CD8-positive, alpha-beta memory T cell (primary cell): ENCODE measurements at regions not wholly inside any gene's neighbourhood (a gene's known extent, or its start where the extent isn't known, plus 50 kb on each side); places are given as distances from the start of the nearest gene placed in this dataset.

Experiments
- CTCF ChIA-PET: fragments of 350-600 bp; sonication (Branson Sonifier 250); formaldehyde crosslinking; loops from one replicate; lab custom pipeline; 2021; ENCODE audit warnings: antibody characterized with exemption; lab: Charles Lee
- POLR2A ChIA-PET: fragments of 350-600 bp; sonication (Branson Sonifier 250); formaldehyde crosslinking; loops from one replicate; lab custom pipeline; 2021; ENCODE audit warnings: antibody characterized with exemption; lab: Charles Lee
- DNase-seq, 5 donors: peaks; one replicate each; pipeline versions ENCODE4 v3.0.0 to v3.0.0-alpha.2; 2020 to 2022; ENCODE audit warnings: mixed read lengths in 1 of 5
- H3K27ac ChIP-seq: one replicate; pipeline ENCODE4 v1.7.0; 2013; ENCODE audit warnings: low read depth, mild to moderate bottlenecking, low read length, moderate library complexity
- H3K27me3 ChIP-seq: 2 replicates; pipeline ENCODE4 v1.7.0; 2013; ENCODE audit warnings: low read length, mild to moderate bottlenecking; ENCODE audit not compliant: insufficient read depth, poor library complexity, severe bottlenecking
- H3K36me3 ChIP-seq: 2 replicates; pipeline ENCODE4 v1.7.0; 2013; ENCODE audit warnings: mild to moderate bottlenecking, low read length, moderate library complexity; ENCODE audit not compliant: insufficient read depth
- H3K4me1 ChIP-seq: 2 replicates; pipeline ENCODE4 v1.7.0; 2013; ENCODE audit warnings: mild to moderate bottlenecking, low read length, moderate library complexity; ENCODE audit not compliant: insufficient read depth
- H3K4me3 ChIP-seq: 2 replicates; pipeline ENCODE4 v1.7.0; 2013; ENCODE audit warnings: mild to moderate bottlenecking, low read length
- H3K9me3 ChIP-seq: 2 replicates; pipeline ENCODE4 v1.7.0; 2013; ENCODE audit warnings: mild to moderate bottlenecking, low read length
- H3K27ac Mint-ChIP-seq, 8 donors: one replicate each; pipeline ENCODE4 v1.8.0; 2020 to 2021; ENCODE audit warnings: mixed read lengths in 8 of 8, mild to moderate bottlenecking in 6 of 8, inconsistent platforms in 3 of 8, moderate library complexity in 3 of 8
- H3K27me3 Mint-ChIP-seq, 2 donors: one replicate each; pipeline ENCODE4 v1.8.0; 2020 to 2021; ENCODE audit warnings: mixed read lengths in 2 of 2, mild to moderate bottlenecking in 1 of 2, moderate library complexity in 1 of 2
- H3K36me3 Mint-ChIP-seq, 3 donors: one replicate each; pipeline ENCODE4 v1.8.0; 2020 to 2021; ENCODE audit warnings: mixed read lengths in 3 of 3, inconsistent platforms in 1 of 3, mild to moderate bottlenecking in 1 of 3
- H3K4me1 Mint-ChIP-seq, 3 donors: one replicate each; pipeline ENCODE4 v1.8.0; 2020 to 2021; ENCODE audit warnings: mixed read lengths in 3 of 3, inconsistent platforms in 1 of 3, mild to moderate bottlenecking in 1 of 3
- H3K4me3 Mint-ChIP-seq, 7 donors: one replicate each; pipeline ENCODE4 v1.8.0; 2020 to 2021; ENCODE audit warnings: mixed read lengths in 7 of 7, mild to moderate bottlenecking in 6 of 7, moderate library complexity in 4 of 7, inconsistent platforms in 2 of 7
- H3K9me3 Mint-ChIP-seq, 5 donors: one replicate each; pipeline ENCODE4 v1.8.0; 2020 to 2022; ENCODE audit warnings: mixed read lengths in 5 of 5, mild to moderate bottlenecking in 3 of 5, moderate library complexity in 2 of 5, inconsistent platforms in 1 of 5

- Histone ChIP-seq H3K27me3 (no peaks in the 10 kb centered on the region), H3K36me3 (no peaks in the 10 kb centered on the region), H3K27ac (no peak overlapping the region), H3K4me1 (no peaks in the 10 kb centered on the region), H3K9me3 (no peaks in the 10 kb centered on the region), H3K4me3 (no peak overlapping the region)
- no peaks in the 10 kb centered on the region for H3K4me1 Mint-ChIP-seq
- H3K27ac Mint-ChIP-seq = no peak overlapping the region
- no peaks in the 10 kb centered on the region for H3K9me3 Mint-ChIP-seq
- ChIA-PET POLR2A (no interaction called here), CTCF (no interaction called here)
- H3K4me3 Mint-ChIP-seq = no peak overlapping the region
- DNase-seq = no peak
- no peaks in the 10 kb centered on the region for H3K36me3 Mint-ChIP-seq
- H3K27me3 Mint-ChIP-seq = peaks cover 2 to 21% of the 10 kb centered on the region in 2 donors
Observed at GRCh38 chr11:19537803-19538453, 174.7 kb upstream of the NAV2 start.

DNA sequence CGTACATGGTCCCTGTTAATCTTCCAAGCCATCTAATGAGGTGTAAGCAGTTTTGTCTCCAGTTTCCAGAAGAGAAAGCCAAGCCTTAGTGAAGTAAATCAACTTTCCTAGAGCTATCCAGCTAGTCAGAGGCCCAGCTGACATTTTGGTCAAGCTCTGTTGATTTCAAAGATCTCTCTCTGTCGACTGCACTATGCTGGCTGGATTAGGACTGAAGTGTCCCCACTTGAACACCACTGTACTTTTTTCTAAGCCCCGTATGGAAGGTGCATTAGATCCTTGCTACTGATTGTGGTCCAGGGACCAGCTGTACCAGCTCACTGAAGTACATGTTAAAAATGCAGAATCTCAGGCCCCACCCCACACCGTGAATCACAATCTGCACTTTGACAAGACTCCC lies 176.5 kb upstream of the NAV2 start:
- peaks cover 2 to 14% of the 10 kb centered on the region in 2 donors for H3K27me3 Mint-ChIP-seq
- no peaks in the 10 kb centered on the region for H3K9me3 Mint-ChIP-seq
- no peak for DNase-seq
- H3K27me3 ChIP-seq = no peaks in the 10 kb centered on the region
- POLR2A ChIA-PET = no interaction called here
- no peaks in the 10 kb centered on the region for H3K36me3 ChIP-seq
- no peak overlapping the region for H3K4me3 Mint-ChIP-seq
- H3K4me1 ChIP-seq = no peaks in the 10 kb centered on the region
- H3K4me1 Mint-ChIP-seq = no peaks in the 10 kb centered on the region
- no peaks in the 10 kb centered on the region for H3K9me3 ChIP-seq
- no peak overlapping the region for H3K27ac Mint-ChIP-seq
- H3K27ac ChIP-seq = no peak overlapping the region
- H3K36me3 Mint-ChIP-seq = no peaks in the 10 kb centered on the region
- no peak overlapping the region for H3K4me3 ChIP-seq
- CTCF ChIA-PET = interaction anchor here (0.5 to 1.3 kb wide), 2 partner anchors 15 to 219 kb away, joined by 3 read pairs; no protein-coding TSS in a partner anchor

DNA sequence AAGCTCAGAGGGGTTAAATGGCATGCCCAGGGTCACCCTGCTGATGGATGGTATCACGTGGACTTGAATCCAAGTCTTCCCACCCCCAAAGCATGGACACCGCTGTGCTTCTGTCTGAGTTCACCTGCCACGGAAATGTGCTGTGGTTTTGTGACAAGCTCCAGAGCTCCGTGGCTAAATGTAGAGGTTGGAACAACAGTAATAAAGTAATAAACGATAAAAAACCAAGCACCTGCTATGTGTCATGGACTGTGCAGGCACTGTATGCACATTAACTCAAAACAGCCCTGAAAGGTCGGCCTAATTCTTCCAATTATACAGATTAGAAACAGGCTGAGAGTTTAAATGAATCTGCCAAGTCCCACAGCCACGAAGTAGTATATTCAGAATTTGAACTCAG lies 182.1 kb upstream of the NAV2 start:
- no peaks in the 10 kb centered on the region for H3K27me3 ChIP-seq
- Mint-ChIP-seq H3K4me1 (no peaks in the 10 kb centered on the region), H3K27me3 (peaks cover 0 to 15% of the 10 kb centered on the region in 2 donors), H3K27ac (no peak overlapping the region), H3K4me3 (no peak overlapping the region), H3K36me3 (no peaks in the 10 kb centered on the region), H3K9me3 (no peaks in the 10 kb centered on the region)
- no peaks in the 10 kb centered on the region for H3K4me1 ChIP-seq
- H3K9me3 ChIP-seq = no peaks in the 10 kb centered on the region
- no peak overlapping the region for H3K4me3 ChIP-seq
- POLR2A ChIA-PET = no interaction called here
- no peak overlapping the region for H3K27ac ChIP-seq
- DNase-seq = no peak
- CTCF ChIA-PET = interaction anchor here (1.2 kb wide), 1 partner anchor 12 kb away, joined by 3 read pairs; no protein-coding TSS in a partner anchor
- no peaks in the 10 kb centered on the region for H3K36me3 ChIP-seq

DNA sequence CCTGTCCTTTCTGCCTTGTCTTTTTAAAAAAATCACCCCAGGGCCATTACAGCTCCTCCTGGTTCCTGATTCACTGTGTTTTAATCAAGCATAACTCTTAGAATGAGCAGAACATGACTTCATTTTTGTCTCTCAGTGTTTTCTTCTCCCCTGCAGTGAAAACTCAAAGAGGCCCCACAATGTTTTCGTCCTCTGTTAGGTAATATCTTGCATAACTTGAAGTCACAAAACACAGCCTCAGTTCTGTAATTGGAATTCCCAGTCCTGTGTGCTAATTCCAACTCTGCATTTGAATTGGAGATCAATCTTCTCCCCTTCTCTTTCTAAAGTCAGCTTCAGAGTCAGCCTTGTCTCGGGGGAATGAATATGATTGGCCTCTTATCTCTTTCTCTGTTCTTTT lies 186.5 kb upstream of the NAV2 start:
- CTCF ChIA-PET = no interaction called here

DNA sequence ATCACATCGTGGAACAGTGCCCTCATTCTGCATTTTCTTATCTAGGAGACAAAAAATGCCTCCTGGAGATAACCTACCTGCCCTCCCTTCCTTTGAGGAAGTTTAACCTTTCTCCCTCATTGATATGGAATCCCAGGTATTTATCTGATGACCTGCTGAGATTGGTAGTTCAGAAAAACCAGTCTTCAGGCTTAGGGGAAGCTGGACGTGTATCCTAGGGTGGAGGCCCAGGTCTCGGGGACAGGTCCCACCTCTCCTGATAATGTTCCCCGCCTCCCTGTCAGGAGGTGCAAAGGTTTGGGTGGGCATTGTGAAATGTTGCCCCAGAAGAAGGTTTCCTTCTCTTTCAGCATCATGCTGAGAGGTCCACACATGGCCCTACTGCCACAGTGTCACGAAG lies 186.9 kb upstream of the NAV2 start:
- Mint-ChIP-seq H3K4me1 (no peaks in the 10 kb centered on the region), H3K9me3 (no peaks in the 10 kb centered on the region), H3K27ac (peak overlapping the region in 1 of 8 donors; percentile 20), H3K27me3 (peaks cover 2 to 15% of the 10 kb centered on the region in 2 donors), H3K4me3 (no peak overlapping the region), H3K36me3 (no peaks in the 10 kb centered on the region)
- ChIA-PET POLR2A (no interaction called here), CTCF (no interaction called here)
- Histone ChIP-seq H3K27me3 (no peaks in the 10 kb centered on the region), H3K4me1 (no peaks in the 10 kb centered on the region), H3K36me3 (no peaks in the 10 kb centered on the region), H3K9me3 (no peaks in the 10 kb centered on the region), H3K4me3 (no peak overlapping the region), H3K27ac (no peak overlapping the region)
- DNase-seq = no peak

More for the DNA sequence above, 186.5 kb upstream of the NAV2 start:
- Mint-ChIP-seq H3K9me3 (no peaks in the 10 kb centered on the region), H3K27ac (no peak overlapping the region), H3K36me3 (no peaks in the 10 kb centered on the region), H3K4me3 (no peak overlapping the region), H3K27me3 (peaks cover 2 to 15% of the 10 kb centered on the region in 2 donors), H3K4me1 (no peaks in the 10 kb centered on the region)
- H3K27ac ChIP-seq = no peak overlapping the region
- POLR2A ChIA-PET = no interaction called here
- H3K4me1 ChIP-seq = no peaks in the 10 kb centered on the region
- no peaks in the 10 kb centered on the region for H3K9me3 ChIP-seq
- no peak for DNase-seq
- H3K4me3 ChIP-seq = no peak overlapping the region
- H3K36me3 ChIP-seq = no peaks in the 10 kb centered on the region
- H3K27me3 ChIP-seq = no peaks in the 10 kb centered on the region

DNA sequence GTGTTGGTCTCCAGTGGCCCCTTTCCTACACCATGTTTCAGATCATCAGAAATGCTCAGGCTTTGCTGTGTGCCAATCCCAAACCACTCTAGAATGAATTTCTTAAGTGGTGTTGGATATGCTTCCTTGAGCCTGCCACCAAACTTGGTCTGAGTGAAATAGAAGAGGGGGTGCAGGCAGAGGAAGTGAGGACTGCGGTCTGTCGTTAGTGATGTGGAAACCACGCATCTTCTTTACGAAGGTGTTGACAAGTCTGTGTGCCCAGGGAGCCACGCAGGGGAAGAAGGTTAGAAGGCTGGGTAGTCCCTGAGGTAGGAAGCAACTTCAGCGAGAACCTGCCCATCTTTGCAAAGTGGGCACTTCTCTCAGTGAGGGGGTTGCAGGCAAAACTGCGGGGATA lies 187.4 kb upstream of the NAV2 start:
- H3K4me3 Mint-ChIP-seq = no peak overlapping the region
- no peak overlapping the region for H3K27ac Mint-ChIP-seq
- CTCF ChIA-PET = no interaction called here
- Histone ChIP-seq H3K9me3 (no peaks in the 10 kb centered on the region), H3K27ac (no peak overlapping the region), H3K36me3 (no peaks in the 10 kb centered on the region), H3K27me3 (no peaks in the 10 kb centered on the region), H3K4me1 (no peaks in the 10 kb centered on the region), H3K4me3 (no peak overlapping the region)
- POLR2A ChIA-PET = no interaction called here
- peaks cover 2 to 15% of the 10 kb centered on the region in 2 donors for H3K27me3 Mint-ChIP-seq
- DNase-seq = no peak
- no peaks in the 10 kb centered on the region for H3K36me3 Mint-ChIP-seq
- H3K9me3 Mint-ChIP-seq = no peaks in the 10 kb centered on the region
- no peaks in the 10 kb centered on the region for H3K4me1 Mint-ChIP-seq

DNA sequence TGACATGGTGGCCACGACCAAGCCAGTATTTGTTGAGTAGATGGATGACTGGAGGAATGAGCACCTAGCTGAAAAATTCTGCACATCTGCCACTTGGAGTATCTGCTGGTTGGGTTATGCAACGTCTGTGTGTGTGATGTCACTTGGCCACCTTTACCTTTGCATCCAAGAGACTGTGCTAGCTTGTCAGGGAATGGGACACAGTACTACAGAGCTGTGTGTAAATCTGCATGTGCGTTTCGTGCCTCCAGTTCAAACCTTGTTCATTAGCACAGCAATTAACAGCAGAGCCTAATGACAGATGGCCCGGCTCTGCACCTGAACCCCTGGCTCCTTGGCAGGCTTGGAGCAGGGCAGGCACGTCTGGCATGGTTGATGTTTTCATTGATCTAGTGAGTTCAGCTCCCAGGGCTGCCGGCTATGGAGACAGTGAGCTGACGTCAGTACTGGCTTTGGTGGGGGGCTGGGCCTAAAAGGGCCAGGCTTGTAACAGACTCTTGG lies 188.4 kb upstream of the NAV2 start:
- Histone ChIP-seq H3K36me3 (no peaks in the 10 kb centered on the region), H3K9me3 (no peaks in the 10 kb centered on the region), H3K27me3 (no peaks in the 10 kb centered on the region), H3K4me3 (no peak overlapping the region), H3K27ac (no peak overlapping the region), H3K4me1 (no peaks in the 10 kb centered on the region)
- POLR2A ChIA-PET = no interaction called here
- Mint-ChIP-seq H3K27ac (no peak overlapping the region), H3K27me3 (peaks cover 2 to 11% of the 10 kb centered on the region in 2 donors), H3K36me3 (no peaks in the 10 kb centered on the region), H3K9me3 (no peaks in the 10 kb centered on the region), H3K4me1 (no peaks in the 10 kb centered on the region), H3K4me3 (no peak overlapping the region)
- DNase-seq = no peak
- CTCF ChIA-PET = no interaction called here

DNA sequence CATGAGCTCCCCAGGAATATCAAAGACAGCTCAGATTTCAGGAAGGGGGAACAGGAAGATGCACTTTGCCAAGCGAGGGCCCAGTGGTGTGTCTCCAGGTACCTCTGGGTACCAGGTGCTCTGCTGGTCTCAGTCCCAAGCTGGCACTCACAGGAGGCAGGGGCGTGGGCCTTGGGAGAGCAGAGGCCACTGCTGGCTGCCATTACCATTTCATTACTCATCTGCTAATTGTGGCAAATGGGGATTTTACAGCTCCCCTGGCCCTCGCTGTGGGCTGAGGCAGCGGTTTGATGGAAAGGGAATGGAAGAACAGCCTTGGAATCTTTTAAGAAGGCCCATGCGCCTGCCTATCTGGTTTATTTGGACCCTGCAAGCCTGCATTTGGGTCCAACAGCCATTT lies 192.0 kb upstream of the NAV2 start:
- Mint-ChIP-seq H3K9me3 (no peaks in the 10 kb centered on the region), H3K27ac (no peak overlapping the region), H3K4me3 (no peak overlapping the region), H3K4me1 (no peaks in the 10 kb centered on the region), H3K27me3 (peaks cover 0 to 2% of the 10 kb centered on the region in 2 donors), H3K36me3 (no peaks in the 10 kb centered on the region)
- no peaks in the 10 kb centered on the region for H3K4me1 ChIP-seq
- no peaks in the 10 kb centered on the region for H3K36me3 ChIP-seq
- H3K4me3 ChIP-seq = no peak overlapping the region
- POLR2A ChIA-PET = no interaction called here
- CTCF ChIA-PET = no interaction called here
- H3K9me3 ChIP-seq = no peaks in the 10 kb centered on the region
- no peak for DNase-seq
- H3K27ac ChIP-seq = no peak overlapping the region
- H3K27me3 ChIP-seq = no peaks in the 10 kb centered on the region
